ENCODE measurements at regions not wholly inside any gene's neighbourhood (a gene's known extent, or its start where the extent isn't known, plus 50 kb on each side); places are given as distances from the start of the nearest gene placed in this dataset.

GRCh38 chr14:104392396-104393198 lies 187.0 kb upstream of the C14orf180 start:
- TF ChIP-seq, protein P1, sequence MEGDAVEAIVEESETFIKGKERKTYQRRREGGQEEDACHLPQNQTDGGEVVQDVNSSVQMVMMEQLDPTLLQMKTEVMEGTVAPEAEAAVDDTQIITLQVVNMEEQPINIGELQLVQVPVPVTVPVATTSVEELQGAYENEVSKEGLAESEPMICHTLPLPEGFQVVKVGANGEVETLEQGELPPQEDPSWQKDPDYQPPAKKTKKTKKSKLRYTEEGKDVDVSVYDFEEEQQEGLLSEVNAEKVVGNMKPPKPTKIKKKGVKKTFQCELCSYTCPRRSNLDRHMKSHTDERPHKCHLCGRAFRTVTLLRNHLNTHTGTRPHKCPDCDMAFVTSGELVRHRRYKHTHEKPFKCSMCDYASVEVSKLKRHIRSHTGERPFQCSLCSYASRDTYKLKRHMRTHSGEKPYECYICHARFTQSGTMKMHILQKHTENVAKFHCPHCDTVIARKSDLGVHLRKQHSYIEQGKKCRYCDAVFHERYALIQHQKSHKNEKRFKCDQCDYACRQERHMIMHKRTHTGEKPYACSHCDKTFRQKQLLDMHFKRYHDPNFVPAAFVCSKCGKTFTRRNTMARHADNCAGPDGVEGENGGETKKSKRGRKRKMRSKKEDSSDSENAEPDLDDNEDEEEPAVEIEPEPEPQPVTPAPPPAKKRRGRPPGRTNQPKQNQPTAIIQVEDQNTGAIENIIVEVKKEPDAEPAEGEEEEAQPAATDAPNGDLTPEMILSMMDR (conservative IDR thresholded peaks at IDR 0.05; ENCODE audit: low read depth, low read length), result no peak
- TF ChIP-seq EZH2 (IDR thresholded peaks at IDR 0.05; ENCODE audit: borderline replicate concordance, low read depth, low read length, poor library complexity, severe bottlenecking), result no peak
